ENCODE measurements at regions not wholly inside any gene's neighbourhood (a gene's known extent, or its start where the extent isn't known, plus 50 kb on each side); places are given as distances from the start of the nearest gene placed in this dataset.

DNA sequence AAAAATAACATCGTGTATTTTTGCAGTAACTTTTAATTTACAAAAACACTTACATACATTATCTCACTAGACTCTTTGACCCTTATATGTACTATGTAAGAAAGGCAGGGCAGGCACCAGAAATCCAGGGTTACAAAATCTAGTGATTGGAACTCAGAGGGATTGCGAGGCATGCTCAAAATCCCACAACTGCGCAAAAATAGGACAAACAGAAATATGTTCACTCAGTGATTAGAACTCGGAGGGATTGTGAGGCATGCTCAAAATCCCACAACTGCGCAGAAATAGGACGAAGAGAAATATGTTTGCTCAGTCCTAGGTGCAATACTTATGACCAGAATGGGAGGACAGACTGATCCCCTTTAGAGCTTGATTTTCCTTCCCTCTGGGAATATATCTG lies 79.2 kb upstream of the TGFBR2 start:
- peaks cover 0 to 2% (median 0%) of the 10 kb centered on the region in 8 donors for H3K9me3 Mint-ChIP-seq
- no peaks in the 10 kb centered on the region for H3K4me1 ChIP-seq (ENCODE audit: insufficient read depth, low read length)
- no peaks in the 10 kb centered on the region for H3K36me3 ChIP-seq (ENCODE audit: insufficient read depth, low read length)
- ChIA-PET CTCF (ENCODE audit: partially characterized antibody) (no interaction called here), POLR2A (ENCODE audit: partially characterized antibody) (interaction anchor here (0.6 kb wide), 1 partner anchor 94 kb away, joined by 3 read pairs; no protein-coding TSS in a partner anchor)
- no peak for DNase-seq
- H3K36me3 Mint-ChIP-seq: no peaks in the 10 kb centered on the region
- H3K27ac ChIP-seq (ENCODE audit: low read depth, low read length): no peak overlapping the region
- H3K27me3 ChIP-seq (ENCODE audit: insufficient read depth, low read length): no peaks in the 10 kb centered on the region
- no peaks in the 10 kb centered on the region for H3K27me3 Mint-ChIP-seq
- no peaks in the 10 kb centered on the region for H3K9me3 ChIP-seq (ENCODE audit: control insufficient read depth in 1 of 2, low read length in 2 of 2)
- no peak overlapping the region for H3K27ac Mint-ChIP-seq
- no peak overlapping the region for H3K4me3 ChIP-seq (ENCODE audit: low read length in 2 of 2)
- H3K4me3 Mint-ChIP-seq: no peak overlapping the region
- intact Hi-C loops (cut with micrococcal nuclease): no loop called here
- H3K4me1 Mint-ChIP-seq: peaks cover 2 to 10% (median 5%) of the 10 kb centered on the region in 4 donors

DNA sequence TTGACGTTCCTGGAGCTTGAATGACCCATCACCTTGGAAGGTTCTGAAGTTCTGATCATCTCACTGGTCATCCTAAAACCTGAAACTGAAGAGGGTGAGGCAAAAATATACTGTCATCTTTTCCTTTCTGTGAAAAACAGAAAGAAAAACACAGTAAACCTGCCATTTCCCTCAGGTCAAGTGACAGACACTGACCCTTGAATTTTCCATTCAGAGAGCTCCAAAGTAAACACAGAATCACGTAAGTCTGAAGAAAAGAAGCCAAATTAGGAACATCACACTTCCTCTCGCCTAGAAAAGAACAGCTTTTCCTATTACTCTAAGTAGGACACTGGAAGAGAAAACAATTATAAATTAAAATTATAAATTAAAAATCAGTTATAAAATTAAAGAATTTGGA lies 78.7 kb upstream of the TGFBR2 start:
- Histone ChIP-seq H3K27ac (ENCODE audit: low read depth, low read length) (no peak overlapping the region), H3K4me1 (ENCODE audit: insufficient read depth, low read length) (no peaks in the 10 kb centered on the region), H3K27me3 (ENCODE audit: insufficient read depth, low read length) (no peaks in the 10 kb centered on the region), H3K36me3 (ENCODE audit: insufficient read depth, low read length) (no peaks in the 10 kb centered on the region), H3K9me3 (ENCODE audit: control insufficient read depth in 1 of 2, low read length in 2 of 2) (no peaks in the 10 kb centered on the region), H3K4me3 (ENCODE audit: low read length in 2 of 2) (no peak overlapping the region)
- POLR2A ChIA-PET (ENCODE audit: partially characterized antibody): no interaction called here
- no peaks in the 10 kb centered on the region for H3K27me3 Mint-ChIP-seq
- CTCF ChIA-PET (ENCODE audit: partially characterized antibody): interaction anchor here (1.7 kb wide), 1 partner anchor 101 kb away, joined by 6 read pairs; no protein-coding TSS in a partner anchor
- no peak for DNase-seq
- H3K9me3 Mint-ChIP-seq: peaks cover 0 to 2% (median 0%) of the 10 kb centered on the region in 8 donors
- intact Hi-C loops (cut with micrococcal nuclease): no loop called here
- no peak overlapping the region for H3K27ac Mint-ChIP-seq
- no peaks in the 10 kb centered on the region for H3K36me3 Mint-ChIP-seq
- peaks cover 2 to 10% (median 5%) of the 10 kb centered on the region in 4 donors for H3K4me1 Mint-ChIP-seq
- H3K4me3 Mint-ChIP-seq: no peak overlapping the region

DNA sequence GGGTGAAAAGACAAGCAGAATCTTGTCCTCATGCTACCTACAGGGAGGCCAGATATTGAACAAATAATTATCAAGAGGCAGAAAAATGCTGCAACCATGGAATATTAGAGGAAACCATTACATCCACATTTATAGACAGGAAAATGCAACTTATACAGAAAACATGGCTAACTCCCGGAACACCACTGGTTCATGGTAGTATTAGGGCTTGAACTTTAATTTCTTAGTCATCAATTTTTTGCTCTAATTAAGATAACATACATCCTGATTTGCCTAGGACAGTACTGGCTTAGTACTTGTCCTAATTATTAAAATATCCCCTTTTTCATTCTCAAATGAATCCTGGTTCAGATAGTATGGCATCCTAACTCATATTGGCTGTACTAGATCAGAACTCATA lies 76.3 kb upstream of the TGFBR2 start:
- Histone ChIP-seq H3K27me3 (ENCODE audit: insufficient read depth, low read length) (no peaks in the 10 kb centered on the region), H3K9me3 (ENCODE audit: control insufficient read depth in 1 of 2, low read length in 2 of 2) (no peaks in the 10 kb centered on the region), H3K27ac (ENCODE audit: low read depth, low read length) (no peak overlapping the region), H3K36me3 (ENCODE audit: insufficient read depth, low read length) (no peaks in the 10 kb centered on the region), H3K4me3 (ENCODE audit: low read length in 2 of 2) (no peak overlapping the region), H3K4me1 (ENCODE audit: insufficient read depth, low read length) (no peaks in the 10 kb centered on the region)
- H3K9me3 Mint-ChIP-seq: peaks cover 0 to 2% (median 0%) of the 10 kb centered on the region in 8 donors
- no peaks in the 10 kb centered on the region for H3K36me3 Mint-ChIP-seq
- H3K4me3 Mint-ChIP-seq: no peak overlapping the region
- peaks cover 0 to 1% (median 0%) of the 10 kb centered on the region in 4 donors for H3K4me1 Mint-ChIP-seq
- intact Hi-C loops (cut with micrococcal nuclease): no loop called here
- POLR2A ChIA-PET (ENCODE audit: partially characterized antibody): no interaction called here
- no peak overlapping the region for H3K27ac Mint-ChIP-seq
- CTCF ChIA-PET (ENCODE audit: partially characterized antibody): no interaction called here
- no peaks in the 10 kb centered on the region for H3K27me3 Mint-ChIP-seq
- DNase-seq: no peak

DNA sequence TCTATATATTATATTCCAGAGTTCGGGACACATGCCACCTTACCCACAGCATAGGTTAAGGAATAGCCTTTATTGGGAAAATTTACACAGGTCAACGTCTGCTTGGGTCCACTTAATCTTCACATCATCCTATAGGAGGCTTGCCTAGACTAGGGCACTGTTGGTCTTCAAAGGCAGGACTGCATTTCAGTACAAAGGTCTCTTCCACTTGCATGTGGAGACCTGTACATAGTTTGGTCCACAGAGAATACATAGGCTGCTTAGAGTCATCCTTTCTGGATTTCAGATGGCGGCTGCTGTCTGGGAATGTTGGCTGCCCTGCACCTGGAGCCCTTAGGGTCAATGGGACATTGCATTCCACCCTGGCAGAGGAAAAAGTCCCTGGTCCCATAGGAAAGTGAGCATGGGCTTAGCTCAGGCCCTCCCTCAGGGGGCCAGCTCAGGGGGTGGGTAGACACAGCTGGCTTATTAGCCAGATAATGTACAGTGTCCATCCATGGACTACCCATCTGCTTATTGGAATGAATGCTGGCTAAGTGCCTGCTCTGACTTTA lies 75.3 kb upstream of the TGFBR2 start:
- H3K27me3 ChIP-seq (ENCODE audit: insufficient read depth, low read length): no peaks in the 10 kb centered on the region
- H3K4me3 ChIP-seq (ENCODE audit: low read length in 2 of 2): no peak overlapping the region
- H3K36me3 ChIP-seq (ENCODE audit: insufficient read depth, low read length): no peaks in the 10 kb centered on the region
- POLR2A ChIA-PET (ENCODE audit: partially characterized antibody): no interaction called here
- no peak overlapping the region for H3K27ac Mint-ChIP-seq
- no peak overlapping the region for H3K4me3 Mint-ChIP-seq
- no peaks in the 10 kb centered on the region for H3K36me3 Mint-ChIP-seq
- intact Hi-C loops (cut with micrococcal nuclease): no loop called here
- H3K4me1 ChIP-seq (ENCODE audit: insufficient read depth, low read length): no peaks in the 10 kb centered on the region
- H3K4me1 Mint-ChIP-seq: peaks cover 0 to 1% (median 0%) of the 10 kb centered on the region in 4 donors
- no peak overlapping the region for H3K27ac ChIP-seq (ENCODE audit: low read depth, low read length)
- DNase-seq: no peak
- peaks cover 0 to 2% (median 0%) of the 10 kb centered on the region in 8 donors for H3K9me3 Mint-ChIP-seq
- H3K27me3 Mint-ChIP-seq: no peaks in the 10 kb centered on the region
- CTCF ChIA-PET (ENCODE audit: partially characterized antibody): no interaction called here
- H3K9me3 ChIP-seq (ENCODE audit: control insufficient read depth in 1 of 2, low read length in 2 of 2): no peaks in the 10 kb centered on the region

DNA sequence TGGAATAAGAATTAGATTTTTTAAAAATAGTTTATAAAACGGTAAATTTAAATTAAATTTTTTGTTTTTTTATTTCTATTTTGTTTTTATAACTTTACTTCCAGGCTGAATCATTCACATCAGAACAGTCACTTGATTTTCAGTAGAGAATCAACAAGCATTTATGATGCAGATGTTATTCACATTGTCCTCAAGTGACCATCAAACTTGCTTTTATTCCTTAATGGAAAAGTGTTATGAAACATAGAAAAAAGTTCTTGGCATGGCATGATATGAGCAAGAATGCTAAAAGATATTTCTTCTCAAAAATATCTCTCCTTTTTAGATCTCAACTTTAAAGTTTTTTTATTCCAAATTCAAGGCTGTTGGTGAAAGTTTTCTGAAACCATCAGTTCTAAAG lies 70.9 kb upstream of the TGFBR2 start:
- ChIA-PET CTCF (ENCODE audit: partially characterized antibody) (no interaction called here), POLR2A (ENCODE audit: partially characterized antibody) (no interaction called here)
- H3K27me3 Mint-ChIP-seq: no peaks in the 10 kb centered on the region
- no peak overlapping the region for H3K4me3 ChIP-seq (ENCODE audit: low read length in 2 of 2)
- H3K9me3 Mint-ChIP-seq: peaks cover 0 to 2% (median 0%) of the 10 kb centered on the region in 8 donors
- DNase-seq: no peak
- no peaks in the 10 kb centered on the region for H3K9me3 ChIP-seq (ENCODE audit: control insufficient read depth in 1 of 2, low read length in 2 of 2)
- no peaks in the 10 kb centered on the region for H3K4me1 ChIP-seq (ENCODE audit: insufficient read depth, low read length)
- no peak overlapping the region for H3K27ac Mint-ChIP-seq
- no peaks in the 10 kb centered on the region for H3K27me3 ChIP-seq (ENCODE audit: insufficient read depth, low read length)
- intact Hi-C loops (cut with micrococcal nuclease): no loop called here
- H3K4me1 Mint-ChIP-seq: peaks cover 0 to 1% (median 0%) of the 10 kb centered on the region in 4 donors
- no peak overlapping the region for H3K27ac ChIP-seq (ENCODE audit: low read depth, low read length)
- no peak overlapping the region for H3K4me3 Mint-ChIP-seq
- no peaks in the 10 kb centered on the region for H3K36me3 Mint-ChIP-seq
- no peaks in the 10 kb centered on the region for H3K36me3 ChIP-seq (ENCODE audit: insufficient read depth, low read length)

DNA sequence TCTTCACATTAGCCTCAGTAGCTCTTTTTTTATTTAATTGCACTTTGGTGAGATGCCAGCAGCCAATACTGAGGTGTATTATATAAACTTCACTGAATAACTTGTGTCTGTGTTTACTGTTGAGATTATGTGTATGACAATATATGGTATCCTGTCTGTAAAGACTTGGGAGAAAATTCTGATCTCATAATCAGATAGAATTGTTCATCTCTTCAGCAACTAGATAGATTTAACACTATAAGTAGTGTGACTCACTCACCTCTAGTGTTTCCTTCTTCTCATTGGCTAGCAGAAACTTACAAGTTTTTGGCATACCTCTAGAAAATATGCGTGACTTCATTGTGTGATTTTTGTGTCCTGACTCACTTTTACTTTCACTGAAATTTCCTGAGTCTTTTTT lies 67.6 kb upstream of the TGFBR2 start:
- H3K27me3 Mint-ChIP-seq: no peaks in the 10 kb centered on the region
- CTCF ChIA-PET (ENCODE audit: partially characterized antibody): no interaction called here

DNA sequence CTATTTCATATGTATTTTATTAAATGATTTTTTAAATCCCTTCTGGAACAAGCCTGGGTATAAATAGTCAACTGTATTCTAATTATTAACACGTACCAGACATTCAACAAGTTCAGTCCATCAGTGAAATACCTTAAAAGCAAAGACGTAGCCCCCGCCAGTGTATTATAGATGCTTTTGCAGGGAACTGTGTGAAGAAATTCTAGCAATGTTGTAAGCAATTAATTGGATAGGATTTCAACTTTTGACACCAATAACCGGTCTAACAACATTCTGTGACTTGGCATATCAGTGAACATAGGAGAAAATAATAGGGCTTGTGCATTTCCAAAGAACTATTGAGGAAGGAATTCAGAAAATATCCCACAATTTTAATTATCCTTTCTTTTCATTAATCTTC lies 67.2 kb upstream of the TGFBR2 start:
- Mint-ChIP-seq H3K4me1 (peaks cover 0 to 4% (median 2%) of the 10 kb centered on the region in 4 donors), H3K36me3 (no peaks in the 10 kb centered on the region), H3K9me3 (peaks cover 0 to 2% (median 0%) of the 10 kb centered on the region in 8 donors), H3K4me3 (no peak overlapping the region), H3K27me3 (no peaks in the 10 kb centered on the region), H3K27ac (no peak overlapping the region)
- intact Hi-C loops (cut with micrococcal nuclease): no loop called here
- Histone ChIP-seq H3K36me3 (ENCODE audit: insufficient read depth, low read length) (no peaks in the 10 kb centered on the region), H3K4me3 (ENCODE audit: low read length in 2 of 2) (no peak overlapping the region), H3K9me3 (ENCODE audit: control insufficient read depth in 1 of 2, low read length in 2 of 2) (no peaks in the 10 kb centered on the region), H3K4me1 (ENCODE audit: insufficient read depth, low read length) (no peaks in the 10 kb centered on the region), H3K27ac (ENCODE audit: low read depth, low read length) (no peak overlapping the region), H3K27me3 (ENCODE audit: insufficient read depth, low read length) (no peaks in the 10 kb centered on the region)
- no peak for DNase-seq
- POLR2A ChIA-PET (ENCODE audit: partially characterized antibody): interaction anchor here (0.6 kb wide), 1 partner anchor 1013 kb away, joined by 5 read pairs; no protein-coding TSS in a partner anchor
- CTCF ChIA-PET (ENCODE audit: partially characterized antibody): interaction anchor here (0.6 kb wide), 1 partner anchor 90 kb away, joined by 3 read pairs; no protein-coding TSS in a partner anchor

More for the DNA sequence above, 67.6 kb upstream of the TGFBR2 start:
- no peak overlapping the region for H3K27ac Mint-ChIP-seq
- no peaks in the 10 kb centered on the region for H3K36me3 Mint-ChIP-seq
- DNase-seq: no peak
- H3K4me3 Mint-ChIP-seq: no peak overlapping the region
- POLR2A ChIA-PET (ENCODE audit: partially characterized antibody): no interaction called here
- peaks cover 0 to 4% (median 2%) of the 10 kb centered on the region in 4 donors for H3K4me1 Mint-ChIP-seq
- Histone ChIP-seq H3K36me3 (ENCODE audit: insufficient read depth, low read length) (no peaks in the 10 kb centered on the region), H3K27ac (ENCODE audit: low read depth, low read length) (no peak overlapping the region), H3K27me3 (ENCODE audit: insufficient read depth, low read length) (no peaks in the 10 kb centered on the region), H3K4me3 (ENCODE audit: low read length in 2 of 2) (no peak overlapping the region), H3K4me1 (ENCODE audit: insufficient read depth, low read length) (no peaks in the 10 kb centered on the region), H3K9me3 (ENCODE audit: control insufficient read depth in 1 of 2, low read length in 2 of 2) (no peaks in the 10 kb centered on the region)
- peaks cover 0 to 2% (median 0%) of the 10 kb centered on the region in 8 donors for H3K9me3 Mint-ChIP-seq
- intact Hi-C loops (cut with micrococcal nuclease): no loop called here
